Esophagus squamous epithelium (tissue), 5 donors: ENCODE measurements at regions not wholly inside any gene's neighbourhood (a gene's known extent, or its start where the extent isn't known, plus 50 kb on each side); places are given as distances from the start of the nearest gene placed in this dataset.

Experiments
- DNase-seq: peaks from one replicate; lab custom pipeline; 2025; lab: John Stamatoyannopoulos, UW
- H3K27ac ChIP-seq, 4 donors: fragments of 200-600 bp; sonication (generic); one replicate each; pipeline ENCODE4 v1.5.1; 2016 to 2019; ENCODE audit warnings: mild to moderate bottlenecking in 1 of 4
- H3K27me3 ChIP-seq, 4 donors: fragments of 200-600 bp; sonication (generic); 1 replicate in 3 of 4; 2 replicates in 1 of 4; pipeline versions ENCODE4 v1.5.1 to v1.6.0; 2017 to 2021; ENCODE audit warnings: antibody characterized with exemption in 1 of 4
- H3K36me3 ChIP-seq, 3 donors: fragments of 200-600 bp; sonication (generic); one replicate each; pipeline ENCODE4 v1.5.1; 2016 to 2019
- H3K4me1 ChIP-seq, 3 donors: fragments of 200-600 bp; sonication (generic); one replicate each; pipeline ENCODE4 v1.5.1; 2017 to 2019
- H3K4me3 ChIP-seq, 4 donors: fragments of 200-600 bp; sonication (generic); 1 replicate in 3 of 4; 2 replicates in 1 of 4; pipeline ENCODE4 v1.5.1; 2016 to 2019; ENCODE audit warnings: mild to moderate bottlenecking in 2 of 4, moderate library complexity in 1 of 4
- H3K9me3 ChIP-seq, 3 donors: fragments of 200-600 bp; sonication (generic); one replicate each; pipeline ENCODE4 v1.5.1; 2016 to 2019
- POLR2A ChIP-seq, 4 donors: fragments of 450-650 bp; IDR thresholded peaks; one replicate each; pipeline ENCODE4 v1.6.1; 2017; ENCODE audit warnings: antibody characterized with exemption in 4 of 4, mild to moderate bottlenecking in 4 of 4, moderate library complexity in 3 of 4
- WGBS, 2 donors: methylation state at CpG; one replicate each; pipeline ENCODE4 v1.1.5; 2018; 5-methylcytosine and 5-hydroxymethylcytosine counted together
- intact Hi-C: fragments of 100-400 bp; cut with DNase I; formaldehyde crosslinking; loops from one replicate; pipeline ENCODE4 v1.15.0; 2022
- TF ChIP-seq, protein P1 (sequence below), 6 experiments: fragments of 450-650 bp in 4 of 6; fragments of 200-600 bp in 2 of 6; sonication (generic) in 2 of 6; IDR thresholded peaks; one replicate each; pipeline ENCODE4 v1.5.1; 2016 to 2019; ENCODE audit warnings: antibody characterized with exemption in 6 of 6, mild to moderate bottlenecking in 4 of 6, moderate library complexity in 4 of 6
- donor health status: DM: yes; HTN: yes; CAD: no.

DNA sequence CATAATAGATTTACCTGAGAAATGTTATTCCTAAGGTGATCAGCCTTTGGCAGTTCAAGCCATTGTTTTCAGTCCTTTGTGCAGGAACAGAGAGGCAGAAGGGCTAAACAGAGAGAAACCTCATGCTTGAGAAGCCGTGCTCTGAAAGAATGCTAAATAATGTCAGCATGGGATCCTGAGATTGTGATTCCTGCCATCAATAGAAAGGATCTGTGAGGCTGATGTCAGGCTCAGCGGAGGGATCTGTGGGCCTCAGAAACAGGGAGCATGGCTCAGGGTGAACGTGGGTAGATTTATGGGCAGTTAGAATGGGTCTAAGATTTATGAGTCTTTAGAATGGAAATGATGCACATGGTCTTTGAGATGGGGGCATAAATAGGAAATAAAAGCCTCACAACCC, 439.2 kb upstream of the IGFBP3 start:
- intact Hi-C loops = no loop called here
- no peaks in the 10 kb centered on the region for H3K27me3 ChIP-seq

DNA sequence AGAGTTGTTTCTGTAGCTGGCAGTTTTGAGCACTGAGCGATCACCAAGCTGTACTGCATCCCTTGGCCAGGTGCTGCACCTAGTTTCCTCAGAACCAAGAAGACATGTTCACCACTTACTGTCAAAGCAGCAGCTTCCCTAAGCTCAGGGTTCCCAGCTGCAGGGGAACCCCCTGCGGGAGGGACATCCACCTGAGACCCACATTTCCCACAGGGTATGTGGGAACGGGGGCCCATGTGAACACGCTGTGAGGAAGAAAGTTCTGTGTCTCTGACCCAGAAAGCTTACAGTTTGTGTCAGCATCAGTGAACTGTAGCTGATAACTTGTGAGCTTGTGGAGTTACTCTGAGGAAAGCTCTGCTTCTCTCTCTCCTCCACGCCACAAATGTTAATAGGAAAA, 436.8 kb upstream of the IGFBP3 start:
- WGBS, 2 donors = 95 to 98% methylated on average over 3 to 5 of the region's 5 CpGs
- Histone ChIP-seq H3K27ac (no peak overlapping the region), H3K9me3 (no peaks in the 10 kb centered on the region), H3K4me3 (no peak overlapping the region), H3K36me3 (no peaks in the 10 kb centered on the region), H3K4me1 (no peaks in the 10 kb centered on the region), H3K27me3 (no peaks in the 10 kb centered on the region)
- intact Hi-C loops = loop anchor here (10.0 kb wide), 1 partner anchor 727 kb away; no protein-coding TSS in a partner anchor
- DNase-seq = no peak
- no peak for TF ChIP-seq POLR2A (IDR thresholded peaks at IDR 0.05)
- TF ChIP-seq, protein P1, sequence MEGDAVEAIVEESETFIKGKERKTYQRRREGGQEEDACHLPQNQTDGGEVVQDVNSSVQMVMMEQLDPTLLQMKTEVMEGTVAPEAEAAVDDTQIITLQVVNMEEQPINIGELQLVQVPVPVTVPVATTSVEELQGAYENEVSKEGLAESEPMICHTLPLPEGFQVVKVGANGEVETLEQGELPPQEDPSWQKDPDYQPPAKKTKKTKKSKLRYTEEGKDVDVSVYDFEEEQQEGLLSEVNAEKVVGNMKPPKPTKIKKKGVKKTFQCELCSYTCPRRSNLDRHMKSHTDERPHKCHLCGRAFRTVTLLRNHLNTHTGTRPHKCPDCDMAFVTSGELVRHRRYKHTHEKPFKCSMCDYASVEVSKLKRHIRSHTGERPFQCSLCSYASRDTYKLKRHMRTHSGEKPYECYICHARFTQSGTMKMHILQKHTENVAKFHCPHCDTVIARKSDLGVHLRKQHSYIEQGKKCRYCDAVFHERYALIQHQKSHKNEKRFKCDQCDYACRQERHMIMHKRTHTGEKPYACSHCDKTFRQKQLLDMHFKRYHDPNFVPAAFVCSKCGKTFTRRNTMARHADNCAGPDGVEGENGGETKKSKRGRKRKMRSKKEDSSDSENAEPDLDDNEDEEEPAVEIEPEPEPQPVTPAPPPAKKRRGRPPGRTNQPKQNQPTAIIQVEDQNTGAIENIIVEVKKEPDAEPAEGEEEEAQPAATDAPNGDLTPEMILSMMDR (IDR thresholded peaks at IDR 0.05) = no peak

More for the DNA sequence above, 439.2 kb upstream of the IGFBP3 start:
- TF ChIP-seq, protein P1 (IDR thresholded peaks at IDR 0.05) = no peak
- DNase-seq = no peak
- Histone ChIP-seq H3K27ac (no peak overlapping the region), H3K36me3 (no peaks in the 10 kb centered on the region), H3K4me1 (no peaks in the 10 kb centered on the region), H3K9me3 (no peaks in the 10 kb centered on the region), H3K4me3 (no peak overlapping the region)
- 68 to 85% methylated on average over 3 of the region's 3 CpGs for WGBS, 2 donors

DNA sequence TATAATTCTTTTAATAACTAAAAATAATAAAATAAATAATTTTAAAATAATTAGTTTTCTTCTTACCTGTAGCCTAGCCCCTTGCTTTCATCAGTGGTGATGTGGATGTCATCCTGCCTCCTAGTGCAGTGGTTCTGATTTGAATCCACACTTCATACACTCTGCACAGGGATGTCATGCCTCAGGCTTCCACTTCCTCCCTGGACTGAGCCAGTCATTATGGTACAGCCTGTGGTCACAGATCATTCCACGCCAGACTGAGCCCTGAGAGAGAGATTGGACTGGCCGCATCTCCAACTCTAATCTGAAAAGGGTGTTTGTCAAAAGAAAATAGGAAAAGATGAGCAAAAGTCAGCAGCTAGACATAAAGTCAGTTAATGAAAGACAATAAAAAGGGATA, 436.2 kb upstream of the IGFBP3 start:
- no peak for DNase-seq
- intact Hi-C loops = loop anchor here (10.0 kb wide), 1 partner anchor 728 kb away; no protein-coding TSS in a partner anchor
- TF ChIP-seq POLR2A (IDR thresholded peaks at IDR 0.05) = no peak
- TF ChIP-seq, protein P1 (IDR thresholded peaks at IDR 0.05) = no peak
- Histone ChIP-seq H3K36me3 (no peaks in the 10 kb centered on the region), H3K27me3 (no peaks in the 10 kb centered on the region), H3K4me3 (no peak overlapping the region), H3K27ac (no peak overlapping the region), H3K4me1 (no peaks in the 10 kb centered on the region), H3K9me3 (no peaks in the 10 kb centered on the region)
- 80 to 86% methylated on average over 2 of the region's 2 CpGs for WGBS, 2 donors

DNA sequence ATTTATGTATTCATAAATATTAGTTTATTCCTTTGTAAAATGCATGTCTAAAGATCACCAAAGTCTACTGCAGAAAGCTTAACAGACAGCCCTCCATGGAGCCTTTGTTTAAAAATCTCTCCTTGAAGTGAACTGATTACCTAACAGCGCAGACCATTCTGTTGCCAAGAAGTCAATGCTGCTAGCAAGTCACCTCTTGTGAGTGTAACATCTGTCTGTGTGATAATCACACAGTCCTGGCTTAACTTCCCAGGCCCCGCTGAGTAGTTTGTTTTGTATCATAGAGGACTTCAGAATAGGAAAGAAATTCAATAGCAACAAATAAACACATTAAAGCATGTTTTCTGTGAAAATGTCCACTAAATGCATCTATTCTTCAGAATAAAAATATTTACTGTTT, 435.3 kb upstream of the IGFBP3 start:
- TF ChIP-seq, protein P1 (IDR thresholded peaks at IDR 0.05) = no peak
- TF ChIP-seq POLR2A (IDR thresholded peaks at IDR 0.05) = no peak
- no peaks in the 10 kb centered on the region for H3K9me3 ChIP-seq
- no peak overlapping the region for H3K4me3 ChIP-seq
- no peaks in the 10 kb centered on the region for H3K27me3 ChIP-seq
- 59 to 60% methylated on average over 2 of the region's 2 CpGs for WGBS, 2 donors
- no peaks in the 10 kb centered on the region for H3K36me3 ChIP-seq
- no peak for DNase-seq
- intact Hi-C loops = loop anchor here (10.0 kb wide), 1 partner anchor 728 kb away; no protein-coding TSS in a partner anchor
- no peaks in the 10 kb centered on the region for H3K4me1 ChIP-seq
- H3K27ac ChIP-seq = no peak overlapping the region

DNA sequence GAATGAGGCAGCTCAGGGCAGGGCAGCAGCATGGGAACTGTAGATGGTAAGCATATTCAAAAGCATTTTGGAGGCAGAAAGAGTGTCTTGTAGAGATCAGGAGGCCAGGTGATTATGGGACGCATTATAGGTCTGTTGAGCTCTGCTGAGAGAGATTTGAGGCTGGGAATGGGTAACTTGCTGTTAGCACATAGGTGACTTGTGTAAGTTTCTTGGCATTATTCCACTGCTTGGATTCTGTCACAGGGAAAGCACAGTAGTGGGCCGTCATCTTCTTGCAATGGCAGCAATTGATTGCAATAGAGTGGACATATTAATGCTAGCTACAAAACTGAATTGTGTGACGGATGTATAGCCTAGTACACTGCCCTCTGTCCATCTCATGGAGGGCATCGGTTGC, 434.3 kb upstream of the IGFBP3 start:
- no peaks in the 10 kb centered on the region for H3K36me3 ChIP-seq
- intact Hi-C loops = loop anchor here (10.0 kb wide), 1 partner anchor 729 kb away; no protein-coding TSS in a partner anchor
- no peaks in the 10 kb centered on the region for H3K9me3 ChIP-seq
- no peak for TF ChIP-seq POLR2A (IDR thresholded peaks at IDR 0.05)
- TF ChIP-seq, protein P1 (IDR thresholded peaks at IDR 0.05) = no peak
- no peaks in the 10 kb centered on the region for H3K4me1 ChIP-seq
- 85 to 93% methylated on average over 4 of the region's 4 CpGs for WGBS, 2 donors
- H3K27ac ChIP-seq = no peak overlapping the region
- H3K4me3 ChIP-seq = no peak overlapping the region
- H3K27me3 ChIP-seq = no peaks in the 10 kb centered on the region
- no peak for DNase-seq
